GM18499 (cell line): ENCODE measurements at regions not wholly inside any gene's neighbourhood (a gene's known extent, or its start where the extent isn't known, plus 50 kb on each side); places are given as distances from the start of the nearest gene placed in this dataset.

ENCODE experiments used
- ATAC-seq: cut with Tn5 transposase; IDR thresholded peaks from one replicate; pipeline ENCODE4 v1.9.1; 2021; ENCODE audit warnings: moderate number of reproducible peaks; ENCODE audit not compliant: insufficient read depth, unreplicated experiment

- ATAC-seq = no peak
These were observed 229.8 kb downstream of the PIK3C3 start for GRCh38 chr18:42184685-42185477.

- no peak for ATAC-seq
These were observed 230.5 kb downstream of the PIK3C3 start for GRCh38 chr18:42185486-42185885.

- ATAC-seq = peak; percentile 40
These were observed 232.8 kb downstream of the PIK3C3 start for GRCh38 chr18:42187611-42188380.

- ATAC-seq = no peak
These were observed 235.6 kb downstream of the PIK3C3 start for GRCh38 chr18:42190643-42191042.

GRCh38 chr18:42192251-42193248 is 237.5 kb downstream of the PIK3C3 start:
- no peak for ATAC-seq

GRCh38 chr18:42196651-42197050 is 241.6 kb downstream of the PIK3C3 start:
- ATAC-seq = no peak

GRCh38 chr18:42201137-42201536 is 246.1 kb downstream of the PIK3C3 start:
- no peak for ATAC-seq

GRCh38 chr18:42211201-42211600 is 256.2 kb downstream of the PIK3C3 start:
- no peak for ATAC-seq

- no peak for ATAC-seq
These were observed 267.5 kb downstream of the PIK3C3 start for GRCh38 chr18:42222557-42222956.

- ATAC-seq = no peak
These were observed 273.5 kb downstream of the PIK3C3 start for GRCh38 chr18:42228581-42228980.

- ATAC-seq = peak; percentile 94
These were observed 274.5 kb downstream of the PIK3C3 start for GRCh38 chr18:42229211-42230210.

- no peak for ATAC-seq
These were observed 275.6 kb downstream of the PIK3C3 start for GRCh38 chr18:42230636-42231035.

- ATAC-seq = no peak
These were observed 276.2 kb downstream of the PIK3C3 start for GRCh38 chr18:42231284-42231683.

GRCh38 chr18:42231796-42232195 is 276.8 kb downstream of the PIK3C3 start:
- ATAC-seq = no peak

- ATAC-seq = no peak
These were observed 278.9 kb downstream of the PIK3C3 start for GRCh38 chr18:42233908-42234307.

GRCh38 chr18:42242758-42243157 is 287.7 kb downstream of the PIK3C3 start:
- ATAC-seq = no peak

- no peak for ATAC-seq
These were observed 290.1 kb downstream of the PIK3C3 start for GRCh38 chr18:42245137-42245536.

GRCh38 chr18:42255908-42256765 is 301.1 kb downstream of the PIK3C3 start:
- ATAC-seq = no peak
